Adrenal gland (tissue), 9 donors: ENCODE measurements at regions not wholly inside any gene's neighbourhood (a gene's known extent, or its start where the extent isn't known, plus 50 kb on each side); places are given as distances from the start of the nearest gene placed in this dataset.

Source experiments
- DNase-seq, 7 donors: peaks; one replicate each; pipeline ENCODE4 v3.0.0-alpha.2; 2019 to 2020
- H3K27ac ChIP-seq, 5 donors: fragments of 200-600 bp; sonication (generic) in 4 of 5; 1 replicate in 3 of 5; 2 replicates in 2 of 5; pipeline versions ENCODE4 v1.5.1 to v1.8.0; 2016 to 2020; ENCODE audit warnings: mild to moderate bottlenecking in 1 of 5
- H3K27me3 ChIP-seq: fragments of 200-600 bp; 2 replicates; pipeline ENCODE4 v1.8.0; 2021
- H3K36me3 ChIP-seq, 2 donors: fragments of 200-600 bp; replicated peaks in 1 of 2; 1 replicate in 1 of 2; 2 replicates in 1 of 2; pipeline versions ENCODE4 v1.5.1 to v1.8.0; 2018 to 2022
- H3K4me1 ChIP-seq, 2 donors: fragments of 200-600 bp; replicated peaks in 1 of 2; 1 replicate in 1 of 2; 2 replicates in 1 of 2; pipeline versions ENCODE4 v1.5.1 to v1.8.0; 2018 to 2021
- H3K4me3 ChIP-seq, 4 donors: fragments of 200-600 bp; sonication (generic) in 3 of 4; one replicate each; pipeline ENCODE4 v1.5.1; 2016 to 2018
- H3K9me3 ChIP-seq, 3 donors: fragments of 200-600 bp; sonication (generic) in 1 of 3; replicated peaks in 1 of 3; 1 replicate in 2 of 3; 2 replicates in 1 of 3; pipeline versions ENCODE4 v1.5.1 to v1.8.0; 2016 to 2021
- CTCF ChIP-seq, 6 experiments: fragments of 450-650 bp in 4 of 6; fragments of 200-600 bp in 2 of 6; sonication (generic) in 1 of 6; IDR thresholded peaks; 1 replicate in 5 of 6; 2 replicates in 1 of 6; pipeline versions ENCODE4 v1.5.1 to v1.8.0; 2016 to 2021; ENCODE audit warnings: antibody characterized with exemption in 6 of 6, mild to moderate bottlenecking in 2 of 6, moderate library complexity in 1 of 6
- POLR2A ChIP-seq, 2 donors: fragments of 450-650 bp; IDR thresholded peaks; one replicate each; pipeline ENCODE4 v1.6.1; 2017; ENCODE audit warnings: antibody characterized with exemption in 2 of 2, mild to moderate bottlenecking in 2 of 2, moderate library complexity in 1 of 2
- WGBS, 4 donors: extraction: QIAGEN DNeasy Blood & Tissue Kit in 2 of 4; methylation state at CpG; one replicate each; pipeline versions ENCODE4 v1.1.5 to v1.1.7; 2013 to 2017; 5-methylcytosine and 5-hydroxymethylcytosine counted together
- intact Hi-C, 2 donors: fragments of 100-400 bp; cut with DNase I; formaldehyde crosslinking; loops; one replicate each; pipeline versions ENCODE4 v1.14.1 to v1.15.0; 2022 to 2023
- donor health status: healthy with polysubstance abuse.
- donor health status: Bipolar disorder and iron deficiency.
- donor health status: DM: yes; HTN: yes; CAD: no.
- donor health status: DM: no; HTN: no; CAD: no.
- donor health status: DM: no; HTN: no; CAD: no.

- Histone ChIP-seq H3K27ac (no peak overlapping the region), H3K9me3 (no peaks in the 10 kb centered on the region), H3K27me3 (no peaks in the 10 kb centered on the region), H3K4me1 (peaks cover 0 to 10% of the 10 kb centered on the region in 2 donors), H3K4me3 (no peak overlapping the region), H3K36me3 (no peaks in the 10 kb centered on the region)
- DNase-seq: no peak
- TF ChIP-seq CTCF (IDR thresholded peaks at IDR 0.05) (no peak), POLR2A (IDR thresholded peaks at IDR 0.05) (no peak)
- WGBS, 4 donors: 80 to 91% (median 86%) methylated on average over 6 of the region's 6 CpGs
- intact Hi-C loops: no loop called here
Observed at GRCh38 chr20:52746190-52746589, 226.0 kb upstream of the TSHZ2 start.

GRCh38 chr20:52744441-52744840, 227.7 kb upstream of the TSHZ2 start:
- peaks cover 0 to 10% of the 10 kb centered on the region in 2 donors for H3K4me1 ChIP-seq
- H3K4me3 ChIP-seq: no peak overlapping the region
- TF ChIP-seq POLR2A (IDR thresholded peaks at IDR 0.05): no peak
- no peak for TF ChIP-seq CTCF (IDR thresholded peaks at IDR 0.05)
- H3K27ac ChIP-seq: no peak overlapping the region
- intact Hi-C loops: no loop called here
- H3K9me3 ChIP-seq: no peaks in the 10 kb centered on the region
- H3K27me3 ChIP-seq: no peaks in the 10 kb centered on the region
- no peak for DNase-seq
- no peaks in the 10 kb centered on the region for H3K36me3 ChIP-seq
- 80 to 91% (median 84%) methylated on average over 3 of the region's 3 CpGs for WGBS, 4 donors

- Histone ChIP-seq H3K4me3 (no peak overlapping the region), H3K4me1 (no peaks in the 10 kb centered on the region), H3K9me3 (no peaks in the 10 kb centered on the region), H3K27me3 (no peaks in the 10 kb centered on the region), H3K27ac (no peak overlapping the region), H3K36me3 (no peaks in the 10 kb centered on the region)
- DNase-seq: no peak
- TF ChIP-seq CTCF (IDR thresholded peaks at IDR 0.05): no peak
- TF ChIP-seq POLR2A (IDR thresholded peaks at IDR 0.05): no peak
- 88 to 92% (median 89%) methylated on average over 6 of the region's 6 CpGs for WGBS, 4 donors
- intact Hi-C loops: no loop called here
Observed at GRCh38 chr20:52738081-52738480, 234.1 kb upstream of the TSHZ2 start.

- no peaks in the 10 kb centered on the region for H3K36me3 ChIP-seq
- H3K27me3 ChIP-seq: no peaks in the 10 kb centered on the region
- no peak overlapping the region for H3K27ac ChIP-seq
- DNase-seq: no peak
- no peak for TF ChIP-seq POLR2A (IDR thresholded peaks at IDR 0.05)
- no peak for TF ChIP-seq CTCF (IDR thresholded peaks at IDR 0.05)
- H3K9me3 ChIP-seq: no peaks in the 10 kb centered on the region
- 74 to 85% (median 80%) methylated on average over 2 of the region's 2 CpGs for WGBS, 4 donors
- H3K4me1 ChIP-seq: no peaks in the 10 kb centered on the region
- intact Hi-C loops: no loop called here
- H3K4me3 ChIP-seq: no peak overlapping the region
Observed at GRCh38 chr20:52736507-52736906, 235.7 kb upstream of the TSHZ2 start.
